Astrocyte (in vitro differentiated cells and primary cell): ENCODE measurements at regions not wholly inside any gene's neighbourhood (a gene's known extent, or its start where the extent isn't known, plus 50 kb on each side); places are given as distances from the start of the nearest gene placed in this dataset.

Experiments used
- DNase-seq: peaks from one replicate; pipeline ENCODE4 v3.0.0-alpha.2; 2010; ENCODE audit warnings: low read depth
- FAIRE-seq: peaks from 2 replicates; lab custom pipeline; 2011; peaks lifted over from hg19 to GRCh38; lab: Jason Lieb, UNC
- H2AFZ ChIP-seq: 2 replicates; pipeline ENCODE4 v1.6.0; 2012; ENCODE audit warnings: low read depth, low read length, inconsistent platforms
- H3K27ac ChIP-seq: 2 replicates; pipeline ENCODE4 v1.5.1; 2011; ENCODE audit warnings: low read depth, low read length, inconsistent platforms
- H3K27me3 ChIP-seq: 2 replicates; pipeline ENCODE4 v1.6.0; 2011; ENCODE audit warnings: low read length, inconsistent platforms; ENCODE audit not compliant: insufficient read depth
- H3K36me3 ChIP-seq: 2 replicates; pipeline ENCODE4 v1.5.1; 2011; ENCODE audit warnings: low read length, inconsistent platforms; ENCODE audit not compliant: insufficient read depth
- H3K4me1 ChIP-seq: 2 replicates; pipeline ENCODE4 v1.5.1; 2011; ENCODE audit warnings: low read length, inconsistent platforms; ENCODE audit not compliant: insufficient read depth
- H3K4me2 ChIP-seq: 2 replicates; pipeline ENCODE4 v1.6.0; 2012; ENCODE audit warnings: low read length, inconsistent platforms
- H3K4me3 ChIP-seq: 2 replicates; pipeline ENCODE4 v1.5.1; 2011; ENCODE audit warnings: low read depth, mild to moderate bottlenecking, low read length, inconsistent platforms; ENCODE audit not compliant: insufficient read depth
- H3K79me2 ChIP-seq: 2 replicates; pipeline ENCODE4 v1.6.0; 2012; ENCODE audit warnings: mild to moderate bottlenecking, low read length, inconsistent platforms; ENCODE audit not compliant: insufficient read depth
- H3K9ac ChIP-seq: 2 replicates; pipeline ENCODE4 v1.6.0; 2012; ENCODE audit warnings: mild to moderate bottlenecking, low read length, inconsistent platforms
- H3K9me3 ChIP-seq: 2 replicates; pipeline ENCODE4 v1.5.1; 2012; ENCODE audit warnings: low read depth, mild to moderate bottlenecking, low read length, inconsistent platforms; ENCODE audit not compliant: insufficient read depth
- H4K20me1 ChIP-seq: 2 replicates; pipeline ENCODE4 v1.6.0; 2012; ENCODE audit warnings: low read length, inconsistent platforms; ENCODE audit not compliant: insufficient read depth
- H3K27ac Mint-ChIP-seq: one replicate; pipeline ENCODE4 v1.8.0; 2021; ENCODE audit warnings: mild to moderate bottlenecking, mixed read lengths; ENCODE audit not compliant: unreplicated experiment
- H3K27me3 Mint-ChIP-seq: one replicate; pipeline ENCODE4 v1.8.0; 2021; ENCODE audit warnings: low read depth, mixed read lengths; ENCODE audit not compliant: unreplicated experiment
- H3K36me3 Mint-ChIP-seq: one replicate; pipeline ENCODE4 v1.8.0; 2021; ENCODE audit warnings: low read depth, mixed read lengths; ENCODE audit not compliant: unreplicated experiment
- H3K4me1 Mint-ChIP-seq: one replicate; pipeline ENCODE4 v1.8.0; 2021; ENCODE audit warnings: low read depth, mixed read lengths; ENCODE audit not compliant: unreplicated experiment
- H3K4me3 Mint-ChIP-seq: one replicate; pipeline ENCODE4 v1.8.0; 2021; ENCODE audit warnings: mild to moderate bottlenecking, moderate library complexity, mixed read lengths; ENCODE audit not compliant: unreplicated experiment
- H3K9me3 Mint-ChIP-seq: one replicate; pipeline ENCODE4 v1.8.0; 2021; ENCODE audit warnings: mild to moderate bottlenecking, mixed read lengths; ENCODE audit not compliant: unreplicated experiment
- CTCF ChIP-seq: IDR thresholded peaks from 2 replicates; pipeline ENCODE4 v1.5.1; 2011; ENCODE audit warnings: low read depth, mild to moderate bottlenecking, inconsistent platforms, low read length, moderate library complexity; ENCODE audit not compliant: insufficient read depth
- EZH2 ChIP-seq: IDR thresholded peaks from 2 replicates; pipeline ENCODE4 v1.6.1; 2012; ENCODE audit warnings: mild to moderate bottlenecking, low read length, inconsistent platforms; ENCODE audit not compliant: insufficient read depth

GRCh38 chr5:125315306-125315705 is 568.9 kb upstream of the ZNF608 start:
- TF ChIP-seq CTCF (no peak), EZH2 (no peak)
- no peak for FAIRE-seq
- Mint-ChIP-seq H3K9me3 (peaks cover 10% of the 10 kb centered on the region), H3K36me3 (peaks cover 2% of the 10 kb centered on the region), H3K4me1 (peaks cover 15% of the 10 kb centered on the region), H3K27me3 (no peaks in the 10 kb centered on the region), H3K27ac (no peak overlapping the region), H3K4me3 (no peak overlapping the region)
- no peaks in the 10 kb centered on the region for H4K20me1 ChIP-seq
- no peaks in the 10 kb centered on the region for H3K27me3 ChIP-seq
- DNase-seq, result no peak
- no peak overlapping the region for H3K9ac ChIP-seq
- no peaks in the 10 kb centered on the region for H3K9me3 ChIP-seq
- H3K4me2 ChIP-seq, result no peak overlapping the region
- H3K36me3 ChIP-seq, result no peaks in the 10 kb centered on the region
- H2AFZ ChIP-seq, result no peak overlapping the region
- peaks cover 6% of the 10 kb centered on the region for H3K4me1 ChIP-seq
- H3K79me2 ChIP-seq, result no peaks in the 10 kb centered on the region
- no peak overlapping the region for H3K4me3 ChIP-seq
- no peak overlapping the region for H3K27ac ChIP-seq

GRCh38 chr5:125316391-125316790 is 570.0 kb upstream of the ZNF608 start:
- no peaks in the 10 kb centered on the region for H3K9me3 ChIP-seq
- Mint-ChIP-seq H3K9me3 (peaks cover 10% of the 10 kb centered on the region), H3K27ac (no peak overlapping the region), H3K27me3 (no peaks in the 10 kb centered on the region), H3K36me3 (peaks cover 2% of the 10 kb centered on the region), H3K4me3 (no peak overlapping the region), H3K4me1 (peaks cover 9% of the 10 kb centered on the region)
- no peak overlapping the region for H2AFZ ChIP-seq
- no peaks in the 10 kb centered on the region for H4K20me1 ChIP-seq
- peaks cover 2% of the 10 kb centered on the region for H3K4me1 ChIP-seq
- DNase-seq, result no peak
- H3K27ac ChIP-seq, result no peak overlapping the region
- H3K79me2 ChIP-seq, result no peaks in the 10 kb centered on the region
- H3K9ac ChIP-seq, result no peak overlapping the region
- H3K27me3 ChIP-seq, result no peaks in the 10 kb centered on the region
- no peak for FAIRE-seq
- H3K4me2 ChIP-seq, result no peak overlapping the region
- TF ChIP-seq EZH2 (no peak), CTCF (no peak)
- H3K36me3 ChIP-seq, result no peaks in the 10 kb centered on the region
- no peak overlapping the region for H3K4me3 ChIP-seq

- no peak for DNase-seq
- peaks cover 10% of the 10 kb centered on the region for H3K9me3 Mint-ChIP-seq
- H4K20me1 ChIP-seq, result no peaks in the 10 kb centered on the region
- H3K27me3 Mint-ChIP-seq, result no peaks in the 10 kb centered on the region
- H3K9ac ChIP-seq, result no peak overlapping the region
- FAIRE-seq, result no peak
- H3K4me2 ChIP-seq, result peak overlapping the region; percentile 35
- H3K4me1 ChIP-seq, result no peaks in the 10 kb centered on the region
- H3K27ac Mint-ChIP-seq, result no peak overlapping the region
- H2AFZ ChIP-seq, result peak overlapping the region; percentile 54
- H3K36me3 Mint-ChIP-seq, result peaks cover 2% of the 10 kb centered on the region
- no peak overlapping the region for H3K4me3 ChIP-seq
- H3K4me3 Mint-ChIP-seq, result no peak overlapping the region
- no peaks in the 10 kb centered on the region for H3K9me3 ChIP-seq
- TF ChIP-seq CTCF (no peak), EZH2 (no peak)
- no peaks in the 10 kb centered on the region for H3K79me2 ChIP-seq
- no peaks in the 10 kb centered on the region for H3K27me3 ChIP-seq
- no peaks in the 10 kb centered on the region for H3K36me3 ChIP-seq
- peaks cover 5% of the 10 kb centered on the region for H3K4me1 Mint-ChIP-seq
- H3K27ac ChIP-seq, result no peak overlapping the region
Observed at GRCh38 chr5:125316915-125317535, 570.6 kb upstream of the ZNF608 start.
